ENCODE measurements at regions not wholly inside any gene's neighbourhood (a gene's known extent, or its start where the extent isn't known, plus 50 kb on each side); places are given as distances from the start of the nearest gene placed in this dataset.
"Not testable (repeated sequence)": the region's sequence is repeated elsewhere in the genome, so short reads cannot be mapped to it uniquely, and the experiment has no call there.

- DNase-seq (ENCODE audit: low spot score) = no peak
Observed at GRCh38 chr13:87094646-87095045, 576.5 kb upstream of the SLITRK5 start.

GRCh38 chr13:87100431-87100830, 570.7 kb upstream of the SLITRK5 start:
- DNase-seq (ENCODE audit: low spot score) = no peak

GRCh38 chr13:87107651-87108050, 563.5 kb upstream of the SLITRK5 start:
- no peak for DNase-seq (ENCODE audit: low spot score)

DNA sequence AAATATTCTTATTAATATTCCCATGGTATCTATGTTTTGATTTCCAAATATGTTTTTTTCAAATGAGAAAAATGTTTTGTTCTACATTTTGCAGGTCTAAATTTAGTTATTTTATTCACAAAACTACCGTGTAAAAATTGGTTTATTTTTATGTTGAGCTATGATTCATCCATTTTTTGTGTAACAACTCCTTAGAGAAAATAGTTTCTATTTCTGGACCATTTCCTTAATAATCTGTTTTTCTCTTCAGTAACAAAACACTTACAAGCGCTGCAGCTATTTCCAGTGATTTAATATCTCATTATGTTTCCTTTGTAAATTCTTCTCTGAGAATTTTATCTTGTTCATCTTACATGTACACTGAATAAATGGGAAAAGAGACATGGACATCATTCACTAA, 550.7 kb upstream of the SLITRK5 start:
- DNase-seq (ENCODE audit: low spot score) = no peak

- no peak for DNase-seq (ENCODE audit: low spot score)
Observed at GRCh38 chr13:87122551-87122950, 548.6 kb upstream of the SLITRK5 start.

GRCh38 chr13:87123987-87124784, 547.0 kb upstream of the SLITRK5 start:
- DNase-seq (ENCODE audit: low spot score) = no peak

GRCh38 chr13:87124785-87125074, 546.4 kb upstream of the SLITRK5 start:
- DNase-seq (ENCODE audit: low spot score) = no peak

- DNase-seq (ENCODE audit: low spot score) = no peak
Observed at GRCh38 chr13:87128036-87128435, 543.1 kb upstream of the SLITRK5 start.

GRCh38 chr13:87128491-87128890, 542.7 kb upstream of the SLITRK5 start:
- DNase-seq (ENCODE audit: low spot score) = no peak

- DNase-seq (ENCODE audit: low spot score) = no peak
Observed at GRCh38 chr13:87129602-87130300, 541.4 kb upstream of the SLITRK5 start.

- no peak for DNase-seq (ENCODE audit: low spot score)
Observed at GRCh38 chr13:87130423-87130822, 540.7 kb upstream of the SLITRK5 start.

DNA sequence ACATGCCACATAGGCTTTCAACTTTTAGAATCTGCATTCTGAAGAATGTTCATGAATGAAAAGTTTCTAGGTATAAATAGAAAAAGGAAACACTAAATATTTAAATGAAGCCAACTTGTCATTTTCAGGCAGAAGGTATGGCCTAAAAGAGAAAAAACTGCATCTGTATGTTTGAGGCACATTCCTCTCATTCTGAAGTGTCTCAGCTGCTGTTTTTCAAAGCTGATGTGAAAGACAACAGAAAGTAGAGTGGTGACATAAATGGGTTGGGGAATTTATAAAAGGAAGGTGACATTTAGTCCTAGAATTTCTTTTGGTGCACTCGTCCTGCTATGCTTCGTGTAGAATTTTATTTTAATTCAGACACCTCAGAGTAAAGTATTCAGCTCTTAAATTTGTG, 539.6 kb upstream of the SLITRK5 start:
- no peak for DNase-seq (ENCODE audit: low spot score)

- DNase-seq (ENCODE audit: low spot score) = no peak
Observed at GRCh38 chr13:87138866-87139265, 532.3 kb upstream of the SLITRK5 start.

DNA sequence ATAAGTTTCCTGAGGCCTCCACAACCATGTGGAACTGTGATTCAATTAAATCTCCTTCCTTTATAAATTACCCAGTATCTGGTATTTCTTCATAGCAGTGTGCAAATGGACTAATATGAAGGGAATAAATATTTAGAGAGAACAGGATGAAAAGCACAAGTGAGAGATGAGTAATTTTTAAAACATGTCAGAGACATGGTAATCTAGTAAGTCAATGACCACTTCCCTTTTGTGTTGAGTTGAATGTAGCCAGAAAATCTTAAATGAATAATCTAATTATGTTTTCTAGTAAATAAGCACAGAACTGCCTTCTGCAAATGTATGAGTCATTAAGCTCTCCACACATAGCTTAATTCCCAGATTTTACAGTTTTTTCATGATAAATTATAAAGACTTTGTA, 524.1 kb upstream of the SLITRK5 start:
- no peak for DNase-seq (ENCODE audit: low spot score)

GRCh38 chr13:87153371-87153770, 517.8 kb upstream of the SLITRK5 start:
- DNase-seq (ENCODE audit: low spot score) = no peak

DNA sequence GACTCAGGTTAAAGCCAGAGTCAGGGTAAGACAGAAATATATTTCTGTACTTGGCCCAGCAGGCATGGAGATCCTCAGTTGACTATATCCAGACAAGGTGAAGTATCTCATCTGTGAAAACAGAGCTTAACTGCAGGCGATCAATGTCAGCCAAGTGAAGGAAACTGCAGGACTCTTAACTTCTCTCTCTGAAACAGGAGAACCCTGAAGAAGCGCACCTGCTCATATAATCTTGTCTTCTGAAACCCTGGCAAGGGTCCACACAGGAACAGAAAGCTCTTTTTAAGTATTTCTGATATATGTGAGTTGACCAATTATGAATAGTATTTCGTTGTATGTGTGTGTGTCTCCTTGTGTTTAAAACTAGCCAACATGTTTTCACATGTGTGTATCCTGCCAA, 504.8 kb upstream of the SLITRK5 start:
- DNase-seq (ENCODE audit: low spot score) = no peak

DNA sequence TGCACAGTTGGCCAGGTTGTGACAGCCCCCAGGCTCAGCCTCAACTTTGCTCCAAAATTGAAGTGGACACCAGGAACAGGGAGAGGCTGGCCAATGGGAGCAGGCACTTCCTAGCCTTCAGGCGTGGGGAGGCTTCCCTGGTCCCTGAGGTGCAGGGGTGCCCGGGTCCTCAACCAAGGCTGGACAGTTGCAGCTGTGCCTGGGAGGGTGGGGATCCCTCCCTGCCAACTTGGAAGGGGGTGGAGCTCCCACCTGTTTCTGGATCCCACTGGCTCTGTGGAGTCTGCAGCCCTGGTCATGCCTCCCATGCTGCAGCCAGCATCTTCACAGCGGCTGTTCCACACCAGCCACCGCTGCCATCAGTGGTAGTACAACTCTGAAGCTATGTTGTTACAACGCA, 502.8 kb upstream of the SLITRK5 start:
- DNase-seq (ENCODE audit: low spot score) = no peak

GRCh38 chr13:87169337-87169736, 501.8 kb upstream of the SLITRK5 start:
- DNase-seq (ENCODE audit: low spot score) = no peak

DNA sequence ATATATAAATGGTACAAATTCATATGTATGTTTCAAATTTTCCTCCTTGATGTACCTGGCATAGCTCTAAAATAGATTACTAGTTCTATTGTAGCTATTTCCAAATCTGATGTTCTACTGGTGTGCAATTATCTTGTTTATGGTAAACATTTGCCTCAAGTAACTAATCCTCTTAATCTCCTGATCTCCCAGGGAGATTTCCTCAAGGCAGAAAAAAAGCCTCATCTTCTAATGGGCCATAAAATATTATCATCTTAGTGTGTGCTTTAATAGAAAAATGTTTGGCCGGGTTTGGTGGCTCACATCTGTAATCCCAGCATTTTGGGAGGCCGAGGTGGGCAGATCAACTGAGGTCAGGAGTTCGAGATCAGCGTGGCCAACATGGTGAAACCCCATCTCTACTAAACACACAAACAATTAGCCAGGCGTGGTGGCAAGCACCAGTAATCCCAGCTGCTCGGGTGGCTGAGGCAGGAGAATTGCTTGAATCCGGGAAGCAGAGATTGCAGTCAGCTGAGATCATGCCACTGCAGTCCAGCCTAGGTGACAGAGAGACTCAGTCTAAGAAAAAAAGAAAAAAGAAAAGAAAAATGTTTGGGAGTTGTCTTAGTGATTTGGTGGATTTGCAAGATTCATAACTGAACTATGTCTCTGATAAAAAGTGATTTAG, 498.9 kb upstream of the SLITRK5 start:
- DNase-seq (ENCODE audit: low spot score) = no peak

- DNase-seq (ENCODE audit: low spot score) = not testable (repeated sequence)
Observed at GRCh38 chr13:87185138-87185537, 486.0 kb upstream of the SLITRK5 start.

DNA sequence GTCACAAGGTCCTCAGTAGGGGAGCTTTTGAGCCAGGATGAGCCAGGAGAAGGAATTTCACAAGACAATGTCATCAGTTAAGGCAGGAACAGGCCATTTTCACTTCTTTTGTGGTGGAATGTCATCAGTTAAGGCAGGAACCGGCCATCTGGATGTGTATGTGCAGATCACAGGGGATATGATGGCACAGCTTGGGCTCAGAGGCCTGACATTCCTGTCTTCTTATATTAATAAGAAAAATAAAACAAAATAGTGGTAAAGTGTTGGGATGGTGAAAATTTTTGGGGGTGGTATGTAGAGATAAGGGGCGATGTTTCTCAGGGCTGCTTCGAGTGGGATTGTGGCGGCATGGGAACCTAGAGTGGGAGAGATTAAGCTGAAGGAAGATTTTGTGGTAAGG, 484.5 kb upstream of the SLITRK5 start:
- DNase-seq (ENCODE audit: low spot score) = not testable (repeated sequence)

DNA sequence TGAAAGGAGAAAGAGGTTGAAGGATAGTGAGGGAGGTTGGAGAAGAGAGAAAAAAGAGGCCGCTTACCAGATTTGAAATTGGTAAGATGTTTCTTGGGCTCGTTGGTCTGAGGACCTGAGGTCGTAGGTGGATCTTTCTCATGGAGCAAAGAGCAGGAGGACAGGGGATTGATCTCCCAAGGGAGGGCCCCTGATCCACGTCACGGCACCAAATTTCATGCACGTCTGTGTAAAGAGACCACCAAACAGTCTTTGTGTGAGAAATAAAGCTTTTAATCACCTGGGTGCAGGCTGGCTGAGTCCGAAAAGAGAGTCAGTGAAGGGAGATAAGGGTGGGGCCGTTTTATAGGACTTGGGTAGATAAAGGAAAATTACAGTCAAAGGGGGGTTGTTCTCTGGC, 479.7 kb upstream of the SLITRK5 start:
- DNase-seq (ENCODE audit: low spot score) = not testable (repeated sequence)

GRCh38 chr13:87198371-87198770, 472.8 kb upstream of the SLITRK5 start:
- no peak for DNase-seq (ENCODE audit: low spot score)

Measured in HuH-7 (cell line).